ENCODE measurements at regions not wholly inside any gene's neighbourhood (a gene's known extent, or its start where the extent isn't known, plus 50 kb on each side); places are given as distances from the start of the nearest gene placed in this dataset.

DNA sequence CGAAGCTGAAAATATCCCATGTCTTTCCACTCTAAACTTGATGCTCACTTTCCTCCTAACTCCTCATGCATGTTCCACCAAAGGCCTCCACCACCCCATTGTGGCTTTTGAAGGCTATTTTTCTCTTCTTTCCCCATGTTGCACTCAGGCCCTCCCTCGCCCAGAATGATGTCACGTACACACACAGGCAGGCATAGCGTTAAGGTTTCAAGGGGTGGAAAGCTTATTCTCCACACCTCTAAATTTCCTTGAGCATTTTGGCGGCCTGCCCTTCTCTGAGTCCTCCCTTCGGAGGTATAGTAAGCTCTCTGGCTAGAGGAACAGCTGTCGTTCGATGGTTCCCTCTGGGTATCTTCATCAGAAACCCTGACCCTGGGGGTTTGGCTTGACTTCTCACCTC is 673.5 kb downstream of the ACTL7B start:
- H3K9me3 ChIP-seq, result no peaks in the 10 kb centered on the region
- no peak for ATAC-seq
- TF ChIP-seq, protein P1, sequence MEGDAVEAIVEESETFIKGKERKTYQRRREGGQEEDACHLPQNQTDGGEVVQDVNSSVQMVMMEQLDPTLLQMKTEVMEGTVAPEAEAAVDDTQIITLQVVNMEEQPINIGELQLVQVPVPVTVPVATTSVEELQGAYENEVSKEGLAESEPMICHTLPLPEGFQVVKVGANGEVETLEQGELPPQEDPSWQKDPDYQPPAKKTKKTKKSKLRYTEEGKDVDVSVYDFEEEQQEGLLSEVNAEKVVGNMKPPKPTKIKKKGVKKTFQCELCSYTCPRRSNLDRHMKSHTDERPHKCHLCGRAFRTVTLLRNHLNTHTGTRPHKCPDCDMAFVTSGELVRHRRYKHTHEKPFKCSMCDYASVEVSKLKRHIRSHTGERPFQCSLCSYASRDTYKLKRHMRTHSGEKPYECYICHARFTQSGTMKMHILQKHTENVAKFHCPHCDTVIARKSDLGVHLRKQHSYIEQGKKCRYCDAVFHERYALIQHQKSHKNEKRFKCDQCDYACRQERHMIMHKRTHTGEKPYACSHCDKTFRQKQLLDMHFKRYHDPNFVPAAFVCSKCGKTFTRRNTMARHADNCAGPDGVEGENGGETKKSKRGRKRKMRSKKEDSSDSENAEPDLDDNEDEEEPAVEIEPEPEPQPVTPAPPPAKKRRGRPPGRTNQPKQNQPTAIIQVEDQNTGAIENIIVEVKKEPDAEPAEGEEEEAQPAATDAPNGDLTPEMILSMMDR (IDR thresholded peaks at IDR 0.05), result no peak
- no peak for DNase-seq
- H3K36me3 ChIP-seq, result no peaks in the 10 kb centered on the region
- H3K4me3 ChIP-seq, result no peak overlapping the region
- intact Hi-C loops (cut with DNase I), result no loop called here
- no peaks in the 10 kb centered on the region for H3K27me3 ChIP-seq (ENCODE audit: low read depth)
- H3K27ac ChIP-seq, result no peak overlapping the region
- H3K4me1 ChIP-seq, result no peaks in the 10 kb centered on the region

DNA sequence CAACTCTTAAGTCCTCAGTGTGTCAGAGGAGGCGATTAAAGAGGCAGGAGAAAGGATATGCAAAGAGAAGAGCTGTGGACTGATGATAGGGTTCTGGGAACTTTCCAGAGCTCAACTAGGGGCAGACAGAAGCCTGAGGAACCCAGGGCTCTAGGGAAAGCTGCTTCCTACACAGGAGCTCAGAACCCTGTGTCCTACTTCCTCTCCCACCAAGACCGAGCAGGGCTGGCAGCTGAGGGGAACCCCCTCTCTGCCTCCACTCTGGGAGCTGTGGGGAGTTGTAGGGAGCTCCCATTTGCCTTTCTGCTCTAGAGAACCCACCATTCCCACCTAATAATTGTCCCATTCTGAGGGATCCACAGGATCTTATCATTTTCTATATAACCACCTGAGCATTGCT is 674.3 kb downstream of the ACTL7B start:
- Histone ChIP-seq H3K36me3 (no peaks in the 10 kb centered on the region), H3K9me3 (no peaks in the 10 kb centered on the region), H3K4me3 (no peak overlapping the region), H3K27ac (no peak overlapping the region), H3K27me3 (ENCODE audit: low read depth) (no peaks in the 10 kb centered on the region), H3K4me1 (no peaks in the 10 kb centered on the region)
- intact Hi-C loops (cut with DNase I), result no loop called here
- TF ChIP-seq, protein P1 (IDR thresholded peaks at IDR 0.05), result no peak
- DNase-seq, result no peak
- ATAC-seq, result no peak

DNA sequence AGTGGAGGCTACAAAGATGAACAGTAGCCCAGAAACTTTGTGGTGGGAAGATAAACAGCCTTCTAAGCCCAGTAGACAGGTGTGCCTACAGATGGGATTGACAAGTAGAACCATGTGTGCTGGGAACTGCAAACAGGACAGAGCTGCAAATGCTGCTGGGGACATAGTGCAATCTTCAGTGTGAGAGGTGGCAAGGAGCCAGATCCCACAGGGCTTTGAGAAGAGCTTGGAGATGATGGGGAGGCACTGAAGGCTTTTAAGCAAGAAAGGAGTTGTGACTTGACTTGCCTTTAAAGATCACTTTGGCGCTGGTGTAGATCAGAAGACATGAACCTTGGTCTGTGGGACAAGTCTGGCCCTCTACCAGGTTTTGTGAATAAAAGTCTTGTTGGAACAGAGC is 675.2 kb downstream of the ACTL7B start:
- intact Hi-C loops (cut with DNase I), result no loop called here
- TF ChIP-seq, protein P1 (IDR thresholded peaks at IDR 0.05), result no peak
- no peak for ATAC-seq

DNA sequence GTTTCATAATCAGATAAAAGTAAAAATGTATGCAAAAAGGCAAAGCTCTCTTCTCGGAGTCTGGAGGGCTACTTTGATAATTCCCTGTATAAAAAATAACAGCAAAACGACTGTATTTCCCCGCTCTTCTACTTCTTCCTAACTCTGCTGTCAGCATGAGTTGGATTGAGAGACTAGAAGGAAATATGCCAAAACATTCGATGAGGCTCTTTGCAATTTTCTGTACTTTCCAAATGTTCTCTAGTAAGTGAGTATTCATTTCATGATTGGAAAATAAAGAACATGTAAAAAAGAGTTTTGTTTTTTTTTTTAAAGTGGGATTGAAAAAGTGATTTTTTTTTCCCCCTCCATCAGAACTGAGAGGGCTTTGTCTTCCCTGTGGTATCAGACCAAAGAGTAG is 677.5 kb downstream of the ACTL7B start:
- H3K4me1 ChIP-seq, result no peaks in the 10 kb centered on the region
- no peak overlapping the region for H3K4me3 ChIP-seq
- no peak overlapping the region for H3K27ac ChIP-seq
- H3K9me3 ChIP-seq, result no peaks in the 10 kb centered on the region
- TF ChIP-seq, protein P1 (IDR thresholded peaks at IDR 0.05), result no peak
- H3K27me3 ChIP-seq (ENCODE audit: low read depth), result no peaks in the 10 kb centered on the region
- DNase-seq, result no peak
- no peak for ATAC-seq
- H3K36me3 ChIP-seq, result no peaks in the 10 kb centered on the region
- intact Hi-C loops (cut with DNase I), result no loop called here

More for the DNA sequence above, 675.2 kb downstream of the ACTL7B start:
- no peak for DNase-seq
- Histone ChIP-seq H3K27me3 (ENCODE audit: low read depth) (no peaks in the 10 kb centered on the region), H3K4me1 (no peaks in the 10 kb centered on the region), H3K27ac (no peak overlapping the region), H3K36me3 (no peaks in the 10 kb centered on the region), H3K9me3 (no peaks in the 10 kb centered on the region), H3K4me3 (no peak overlapping the region)

DNA sequence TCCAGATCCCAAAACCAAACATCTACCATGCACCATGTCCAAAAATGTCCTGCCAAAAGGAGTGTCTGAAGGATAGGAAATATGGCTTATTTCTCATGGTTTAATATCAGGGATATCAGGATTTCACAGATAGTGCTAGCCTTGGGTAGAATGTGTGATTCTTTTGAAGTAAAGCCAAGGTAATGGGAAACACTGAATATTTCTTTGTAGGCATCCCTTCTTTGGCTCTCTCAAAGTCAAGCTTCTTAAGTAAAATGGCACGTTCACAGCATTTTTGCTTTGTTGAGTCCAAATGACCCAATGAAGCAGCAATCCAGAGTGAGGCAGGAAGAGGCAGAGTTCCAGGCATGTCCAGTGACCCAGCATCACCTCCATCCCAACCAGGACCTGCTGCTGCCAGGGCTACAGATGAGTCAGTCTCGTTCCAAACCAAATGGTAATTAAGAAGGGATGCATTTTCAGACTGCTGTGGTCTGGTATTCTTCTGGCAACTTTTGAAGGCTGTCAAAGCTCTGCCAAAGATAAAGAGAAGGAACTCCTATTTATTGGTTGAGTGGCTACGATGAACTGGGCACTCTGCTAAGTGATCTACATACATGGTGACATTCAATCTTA is 678.8 kb upstream of the KLF4 start:
- H3K4me1 ChIP-seq, result no peaks in the 10 kb centered on the region
- no peak overlapping the region for H3K4me3 ChIP-seq
- TF ChIP-seq, protein P1 (IDR thresholded peaks at IDR 0.05), result no peak
- no peak for ATAC-seq
- no peaks in the 10 kb centered on the region for H3K36me3 ChIP-seq
- no peak overlapping the region for H3K27ac ChIP-seq
- intact Hi-C loops (cut with DNase I), result no loop called here
- DNase-seq, result no peak
- no peaks in the 10 kb centered on the region for H3K27me3 ChIP-seq (ENCODE audit: low read depth)
- H3K9me3 ChIP-seq, result no peaks in the 10 kb centered on the region

All from lower lobe of right lung (tissue), 2 donors.